Epithelial cell of esophagus (primary cell): ENCODE measurements at regions not wholly inside any gene's neighbourhood (a gene's known extent, or its start where the extent isn't known, plus 50 kb on each side); places are given as distances from the start of the nearest gene placed in this dataset.

Source experiments
- DNase-seq: peaks from one replicate; pipeline ENCODE4 v3.0.0; 2010; ENCODE audit warnings: low read depth
- H3K4me3 ChIP-seq: 2 replicates; pipeline ENCODE4 v1.5.1; 2011; ENCODE audit warnings: mild to moderate bottlenecking, low read length, control low read depth
- TF ChIP-seq, protein P1 (sequence below): IDR thresholded peaks from 2 replicates; pipeline ENCODE4 v1.5.1; 2011; ENCODE audit warnings: low read depth, mild to moderate bottlenecking, low read length, control low read depth, inconsistent platforms; ENCODE audit not compliant: insufficient read depth; ENCODE audit errors: missing control alignments

DNA sequence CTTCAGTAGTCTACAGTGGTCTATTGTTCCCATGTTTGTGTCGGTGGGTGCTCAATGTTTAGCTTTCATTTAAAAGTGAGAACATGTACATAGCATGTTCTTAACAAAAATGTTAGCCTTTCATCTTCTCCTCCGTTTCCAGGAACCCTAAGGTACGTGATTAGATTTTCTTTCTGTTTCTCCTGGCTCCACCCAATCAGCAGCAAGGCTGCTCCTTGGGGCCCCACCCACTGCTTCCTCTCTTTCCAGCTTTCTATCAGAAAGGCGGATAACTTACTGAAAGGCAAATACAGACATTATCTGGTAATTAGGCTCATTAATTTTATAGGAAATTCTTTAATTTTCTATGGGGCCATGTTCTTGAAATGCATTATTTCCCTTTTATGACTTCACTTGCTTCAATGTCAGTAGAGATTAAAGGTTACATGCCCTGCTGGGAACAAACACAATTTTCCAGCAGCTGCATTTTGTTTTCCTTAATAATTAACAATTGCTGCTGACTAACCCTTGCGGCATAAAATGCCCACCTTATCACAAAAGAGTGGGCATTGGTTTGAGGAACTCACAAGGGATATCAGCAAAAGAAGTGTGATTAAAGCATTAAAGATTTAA is 324.9 kb upstream of the SNX7 start:
- no peak overlapping the region for H3K4me3 ChIP-seq
- DNase-seq = no peak
- TF ChIP-seq, protein P1, sequence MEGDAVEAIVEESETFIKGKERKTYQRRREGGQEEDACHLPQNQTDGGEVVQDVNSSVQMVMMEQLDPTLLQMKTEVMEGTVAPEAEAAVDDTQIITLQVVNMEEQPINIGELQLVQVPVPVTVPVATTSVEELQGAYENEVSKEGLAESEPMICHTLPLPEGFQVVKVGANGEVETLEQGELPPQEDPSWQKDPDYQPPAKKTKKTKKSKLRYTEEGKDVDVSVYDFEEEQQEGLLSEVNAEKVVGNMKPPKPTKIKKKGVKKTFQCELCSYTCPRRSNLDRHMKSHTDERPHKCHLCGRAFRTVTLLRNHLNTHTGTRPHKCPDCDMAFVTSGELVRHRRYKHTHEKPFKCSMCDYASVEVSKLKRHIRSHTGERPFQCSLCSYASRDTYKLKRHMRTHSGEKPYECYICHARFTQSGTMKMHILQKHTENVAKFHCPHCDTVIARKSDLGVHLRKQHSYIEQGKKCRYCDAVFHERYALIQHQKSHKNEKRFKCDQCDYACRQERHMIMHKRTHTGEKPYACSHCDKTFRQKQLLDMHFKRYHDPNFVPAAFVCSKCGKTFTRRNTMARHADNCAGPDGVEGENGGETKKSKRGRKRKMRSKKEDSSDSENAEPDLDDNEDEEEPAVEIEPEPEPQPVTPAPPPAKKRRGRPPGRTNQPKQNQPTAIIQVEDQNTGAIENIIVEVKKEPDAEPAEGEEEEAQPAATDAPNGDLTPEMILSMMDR = no peak

DNA sequence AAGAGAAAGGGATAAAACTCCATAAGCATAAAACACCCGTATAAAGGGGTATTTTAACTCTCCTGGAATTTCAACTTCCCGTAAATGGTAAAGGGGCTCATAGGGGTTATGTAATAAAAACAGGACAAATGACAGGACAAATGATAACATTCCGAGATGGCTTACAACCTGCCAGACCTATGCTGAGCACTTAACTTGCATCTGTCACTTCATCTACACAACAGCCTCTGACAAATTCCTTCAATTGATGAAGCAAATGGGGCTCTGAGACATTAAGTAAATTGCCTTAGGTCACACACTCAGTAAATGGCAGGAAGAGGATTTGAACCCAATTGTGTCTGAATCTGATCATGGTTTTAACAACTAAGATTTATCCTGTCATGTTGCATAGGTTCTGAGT is 327.6 kb upstream of the SNX7 start:
- TF ChIP-seq, protein P1 = no peak
- no peak for DNase-seq
- no peak overlapping the region for H3K4me3 ChIP-seq

DNA sequence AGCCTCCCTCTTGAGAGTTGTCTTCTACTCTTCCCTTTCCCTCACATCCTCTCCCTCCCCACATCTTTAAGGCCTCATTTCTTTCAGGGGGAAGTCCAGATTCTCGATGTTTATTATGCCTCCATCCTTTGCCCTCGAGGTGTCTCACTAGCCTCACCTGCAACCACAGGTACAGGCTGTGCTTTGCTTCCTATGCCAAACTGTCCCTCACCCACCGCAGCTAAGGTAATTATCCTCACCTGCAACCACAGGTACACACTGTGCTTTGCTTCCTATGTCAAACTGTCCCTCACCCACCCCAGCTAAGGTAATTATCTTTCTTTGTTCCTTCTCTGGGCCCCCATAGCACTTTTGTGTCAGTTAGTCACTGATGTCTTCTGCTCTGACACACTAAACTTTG is 328.1 kb upstream of the SNX7 start:
- H3K4me3 ChIP-seq = no peak overlapping the region
- TF ChIP-seq, protein P1 = no peak
- no peak for DNase-seq

DNA sequence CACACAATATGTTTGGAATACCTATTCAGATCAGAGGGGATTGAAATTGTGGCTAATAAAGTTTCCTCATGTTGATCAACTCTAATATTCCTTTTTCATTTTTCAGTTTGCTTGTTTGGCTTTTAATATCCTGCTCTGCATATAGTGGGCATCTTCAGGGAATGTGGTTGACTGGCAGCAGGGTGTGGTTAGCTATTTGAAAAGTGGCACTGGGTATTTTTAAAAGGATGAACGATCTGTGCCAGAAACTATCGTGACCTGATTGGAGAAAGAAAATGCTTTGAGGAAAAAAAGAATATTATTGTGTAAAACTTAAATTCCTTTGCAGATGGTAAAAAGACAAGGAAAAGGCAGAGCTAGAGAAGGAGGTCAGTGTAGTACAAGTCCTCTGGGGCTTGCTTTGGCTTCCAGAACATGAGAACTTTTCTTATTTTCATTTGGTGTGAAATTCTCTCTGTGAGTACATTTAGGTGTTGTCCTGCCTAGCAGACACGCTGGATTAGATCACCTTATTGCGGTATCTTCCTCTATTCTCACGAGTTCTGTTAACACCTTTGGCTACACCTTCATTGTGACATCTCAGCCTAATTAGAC is 329.7 kb upstream of the SNX7 start:
- no peak overlapping the region for H3K4me3 ChIP-seq
- DNase-seq = no peak
- TF ChIP-seq, protein P1 = no peak

DNA sequence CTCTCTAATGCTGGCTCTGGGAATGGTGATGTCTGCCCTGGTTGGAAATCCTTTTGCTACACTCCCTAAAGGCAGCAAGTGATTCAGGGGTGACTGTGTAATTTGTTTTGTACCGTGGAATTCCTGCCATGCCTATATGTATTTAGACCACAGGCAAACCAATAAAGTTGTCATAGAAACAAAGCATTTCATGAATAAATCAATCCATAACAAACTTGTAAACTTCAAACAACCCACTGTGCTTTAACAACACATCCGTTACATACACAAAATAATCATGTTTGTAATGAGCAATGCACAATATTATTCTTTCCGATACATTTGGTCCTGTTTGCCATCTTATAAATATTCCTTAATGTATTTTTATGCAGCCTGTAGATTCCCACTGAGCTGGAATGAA is 330.3 kb upstream of the SNX7 start:
- peak; percentile 63 for DNase-seq
- TF ChIP-seq, protein P1 = no peak
- no peak overlapping the region for H3K4me3 ChIP-seq

DNA sequence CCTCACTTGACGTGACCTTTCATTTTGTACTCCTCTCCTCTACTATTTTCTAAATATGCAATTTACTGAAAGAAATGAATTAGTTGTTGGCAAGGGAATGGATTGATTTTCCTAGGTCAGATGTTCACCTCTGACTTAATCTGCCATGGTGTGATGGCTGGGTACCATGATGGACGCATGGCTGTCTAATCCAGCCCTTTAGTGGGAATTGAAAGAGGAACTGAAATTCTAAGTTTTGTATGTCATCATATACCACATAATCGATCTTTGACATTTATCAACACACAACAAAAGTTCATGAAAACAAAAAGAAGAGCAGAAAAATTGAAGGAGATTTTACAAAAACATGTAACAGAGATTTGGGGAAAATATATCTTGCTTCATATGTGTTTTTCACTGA is 331.3 kb upstream of the SNX7 start:
- H3K4me3 ChIP-seq = no peak overlapping the region
- no peak for DNase-seq
- TF ChIP-seq, protein P1 = no peak

DNA sequence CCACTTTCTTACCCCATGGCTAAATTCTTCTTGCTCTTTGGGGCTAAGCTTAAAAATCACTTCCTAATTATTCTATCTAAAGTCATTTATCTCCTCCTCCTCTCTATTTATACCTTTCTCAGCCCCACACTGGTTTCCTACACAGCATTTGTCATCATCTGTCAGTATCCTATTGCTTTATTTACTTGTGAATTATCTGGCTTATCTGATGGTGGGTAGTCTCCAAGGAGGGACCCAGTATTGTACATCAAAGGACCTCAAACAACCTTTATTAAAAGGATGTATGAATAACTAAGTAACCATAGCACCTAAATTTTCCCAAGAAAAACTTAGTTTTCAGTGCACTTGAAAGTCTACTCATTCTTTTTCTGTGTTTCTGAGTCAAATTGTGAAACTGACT is 332.7 kb upstream of the SNX7 start:
- H3K4me3 ChIP-seq = no peak overlapping the region
- DNase-seq = no peak
- TF ChIP-seq, protein P1 = no peak
